OCI-LY1 (cell line): ENCODE measurements at regions not wholly inside any gene's neighbourhood (a gene's known extent, or its start where the extent isn't known, plus 50 kb on each side); places are given as distances from the start of the nearest gene placed in this dataset.

Source experiments
- CTCF ChIP-seq: fragments of 200-600 bp; sonication (generic), shearing (Covaris generic); IDR thresholded peaks from 2 replicates; pipeline ENCODE4 v1.5.1; 2017; ENCODE audit warnings: mild to moderate bottlenecking, antibody characterized with exemption, low read length, moderate library complexity, mixed read lengths
- EZH2 ChIP-seq: fragments of 200-600 bp; sonication (generic), shearing (Covaris generic); IDR thresholded peaks from 2 replicates; pipeline ENCODE4 v1.8.0; 2017; ENCODE audit warnings: borderline replicate concordance, mixed run types, mild to moderate bottlenecking, antibody characterized with exemption, low read length, moderate library complexity, mixed read lengths

DNA sequence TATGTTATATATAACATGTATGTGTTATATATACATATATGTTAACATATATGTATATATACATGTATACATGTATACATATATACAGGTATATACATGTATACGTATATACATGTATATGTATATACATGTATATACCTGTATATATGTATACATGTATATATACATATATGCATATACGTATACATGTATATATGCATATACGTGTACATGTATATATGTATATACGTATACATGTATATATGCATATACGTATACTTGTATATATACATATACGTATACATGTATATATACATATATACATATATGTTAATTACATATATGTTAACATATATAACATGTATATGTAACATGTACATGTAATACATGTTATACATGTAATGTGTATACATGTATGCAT lies 1077.3 kb upstream of the ADGRL3 start:
- TF ChIP-seq CTCF (no peak), EZH2 (no peak)
